ENCODE measurements at regions not wholly inside any gene's neighbourhood (a gene's known extent, or its start where the extent isn't known, plus 50 kb on each side); places are given as distances from the start of the nearest gene placed in this dataset.

DNA sequence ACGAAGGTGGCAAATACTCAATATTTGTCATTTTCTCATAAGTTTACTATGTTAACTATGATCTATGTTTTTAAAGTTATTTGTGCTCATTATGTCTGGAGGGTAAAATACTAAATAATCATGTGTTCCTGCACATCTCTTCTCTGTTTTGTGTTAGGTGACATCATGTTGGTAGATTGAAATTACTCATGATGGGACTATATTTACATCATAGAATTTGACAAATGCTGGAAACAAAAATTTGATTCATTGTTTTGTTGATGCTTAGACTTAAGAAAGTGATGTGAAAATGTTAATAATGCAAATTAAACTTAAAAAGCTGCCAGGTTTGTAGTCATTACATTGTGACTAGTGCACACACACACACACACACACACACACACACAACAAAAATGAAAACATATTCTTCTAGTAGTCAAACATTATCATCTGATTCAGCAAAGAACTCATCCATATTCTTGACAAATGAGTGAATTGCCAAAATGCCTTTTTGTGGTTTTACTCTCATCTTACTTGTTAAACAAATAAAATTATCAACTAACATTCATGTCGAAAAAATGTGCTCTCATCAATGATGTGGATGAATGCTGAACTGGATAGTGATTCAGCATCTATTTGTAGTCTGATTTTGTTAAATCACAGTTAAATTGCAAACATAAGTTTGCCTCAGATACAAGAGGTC, 870.7 kb downstream of the BRINP3 start:
- TF ChIP-seq, protein P1, sequence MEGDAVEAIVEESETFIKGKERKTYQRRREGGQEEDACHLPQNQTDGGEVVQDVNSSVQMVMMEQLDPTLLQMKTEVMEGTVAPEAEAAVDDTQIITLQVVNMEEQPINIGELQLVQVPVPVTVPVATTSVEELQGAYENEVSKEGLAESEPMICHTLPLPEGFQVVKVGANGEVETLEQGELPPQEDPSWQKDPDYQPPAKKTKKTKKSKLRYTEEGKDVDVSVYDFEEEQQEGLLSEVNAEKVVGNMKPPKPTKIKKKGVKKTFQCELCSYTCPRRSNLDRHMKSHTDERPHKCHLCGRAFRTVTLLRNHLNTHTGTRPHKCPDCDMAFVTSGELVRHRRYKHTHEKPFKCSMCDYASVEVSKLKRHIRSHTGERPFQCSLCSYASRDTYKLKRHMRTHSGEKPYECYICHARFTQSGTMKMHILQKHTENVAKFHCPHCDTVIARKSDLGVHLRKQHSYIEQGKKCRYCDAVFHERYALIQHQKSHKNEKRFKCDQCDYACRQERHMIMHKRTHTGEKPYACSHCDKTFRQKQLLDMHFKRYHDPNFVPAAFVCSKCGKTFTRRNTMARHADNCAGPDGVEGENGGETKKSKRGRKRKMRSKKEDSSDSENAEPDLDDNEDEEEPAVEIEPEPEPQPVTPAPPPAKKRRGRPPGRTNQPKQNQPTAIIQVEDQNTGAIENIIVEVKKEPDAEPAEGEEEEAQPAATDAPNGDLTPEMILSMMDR (IDR thresholded peaks at IDR 0.05; ENCODE audit: low read length), result no peak
- no peak for TF ChIP-seq EZH2 (IDR thresholded peaks at IDR 0.05; ENCODE audit: borderline replicate concordance, low read length)
